ENCODE measurements at regions not wholly inside any gene's neighbourhood (a gene's known extent, or its start where the extent isn't known, plus 50 kb on each side); places are given as distances from the start of the nearest gene placed in this dataset.
A peak's percentile ranks its signal among the peaks of the same experiment; 100 is the strongest.

GRCh38 chr5:124839371-124839998, 93.0 kb upstream of the ZNF608 start:
- DNase-seq (ENCODE audit: low read depth) = no peak

- DNase-seq (ENCODE audit: low read depth) = peak; percentile 56
Measured at GRCh38 chr5:124841829-124842712, 95.6 kb upstream of the ZNF608 start.

- DNase-seq (ENCODE audit: low read depth) = no peak
Measured at GRCh38 chr5:124842725-124843595, 96.5 kb upstream of the ZNF608 start.

DNA sequence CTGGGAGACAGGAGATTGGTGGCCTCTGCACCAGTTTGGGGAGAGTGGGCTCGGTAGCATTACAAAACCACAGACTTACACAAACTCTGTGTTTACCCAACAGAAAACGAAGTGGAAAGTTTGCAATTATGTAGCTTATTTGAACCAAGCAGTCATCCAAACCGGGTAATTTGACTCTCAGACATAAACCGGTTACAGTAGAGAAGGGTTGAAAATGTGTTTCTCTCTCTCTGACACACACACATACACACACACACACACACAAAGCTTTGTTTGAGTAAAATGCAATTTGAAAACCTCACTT, 97.1 kb upstream of the ZNF608 start:
- no peak for DNase-seq (ENCODE audit: low read depth)

- DNase-seq (ENCODE audit: low read depth) = no peak
Measured at GRCh38 chr5:124844371-124844920, 98.0 kb upstream of the ZNF608 start.

DNA sequence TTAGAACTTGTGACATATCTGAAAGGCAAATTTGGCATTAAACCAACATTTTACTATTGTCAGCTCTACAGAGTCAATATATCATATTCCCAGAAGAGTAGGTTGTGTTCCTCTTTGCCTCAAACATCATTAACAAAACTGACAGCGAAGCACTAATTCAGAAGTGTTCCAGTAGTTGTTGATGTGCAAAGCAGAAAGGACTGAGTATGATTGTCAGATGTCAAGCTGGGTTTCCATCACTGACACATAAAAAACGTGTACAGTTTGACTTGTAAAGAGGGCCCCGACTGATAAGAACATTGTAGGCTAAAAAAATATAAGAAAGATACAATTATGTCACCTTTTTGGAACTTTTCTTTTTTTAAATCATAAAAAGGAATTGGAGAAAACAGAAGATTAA, 101.5 kb upstream of the ZNF608 start:
- DNase-seq (ENCODE audit: low read depth) = no peak

DNA sequence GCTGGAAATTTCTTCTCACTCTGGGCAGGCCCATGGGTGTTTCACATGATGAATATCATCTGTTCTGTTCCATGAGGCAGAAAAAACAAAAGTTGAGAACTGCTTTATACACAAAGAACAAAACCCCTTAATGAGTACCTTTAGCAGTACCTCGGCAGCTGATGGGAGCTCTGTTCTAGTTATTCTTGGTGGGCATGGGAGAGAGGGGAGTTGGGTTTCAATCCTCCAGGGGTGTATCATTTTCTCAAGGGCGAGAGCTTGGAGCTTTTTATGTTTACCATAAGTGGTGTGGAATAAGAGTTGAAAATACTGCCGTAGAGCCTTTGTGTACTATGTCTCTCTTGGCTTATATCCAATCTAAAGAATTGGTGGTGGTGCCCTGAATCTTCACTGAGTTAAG, 103.3 kb upstream of the ZNF608 start:
- no peak for DNase-seq (ENCODE audit: low read depth)

- no peak for DNase-seq (ENCODE audit: low read depth)
Measured at GRCh38 chr5:124856726-124857125, 110.3 kb upstream of the ZNF608 start.

- DNase-seq (ENCODE audit: low read depth) = no peak
Measured at GRCh38 chr5:124858612-124859011, 112.2 kb upstream of the ZNF608 start.

DNA sequence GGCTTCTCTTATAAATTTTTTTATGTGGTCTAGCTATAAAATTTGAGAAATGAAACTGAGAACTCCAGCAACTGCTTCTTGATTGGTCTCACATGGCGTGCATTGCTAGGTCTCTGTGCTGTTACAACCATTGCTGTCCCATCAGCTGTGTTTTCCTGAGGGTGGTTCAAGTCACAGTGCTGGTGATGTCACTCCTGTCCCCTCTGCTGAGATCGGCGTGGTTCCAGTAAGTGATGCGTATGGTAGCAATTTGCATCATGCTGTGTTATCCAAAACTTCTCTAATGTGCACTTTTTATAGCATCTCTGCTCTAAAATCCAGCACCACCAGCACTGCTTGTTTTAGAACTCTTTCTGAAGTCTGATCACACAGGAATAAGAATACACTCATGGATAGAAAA, 112.6 kb upstream of the ZNF608 start:
- DNase-seq (ENCODE audit: low read depth) = no peak

GRCh38 chr5:124859556-124860290, 113.3 kb upstream of the ZNF608 start:
- DNase-seq (ENCODE audit: low read depth) = no peak

GRCh38 chr5:124860291-124860655, 113.8 kb upstream of the ZNF608 start:
- DNase-seq (ENCODE audit: low read depth) = no peak

- DNase-seq (ENCODE audit: low read depth) = no peak
Measured at GRCh38 chr5:124865066-124865465, 118.6 kb upstream of the ZNF608 start.

GRCh38 chr5:124865603-124866354, 119.3 kb upstream of the ZNF608 start:
- no peak for DNase-seq (ENCODE audit: low read depth)

DNA sequence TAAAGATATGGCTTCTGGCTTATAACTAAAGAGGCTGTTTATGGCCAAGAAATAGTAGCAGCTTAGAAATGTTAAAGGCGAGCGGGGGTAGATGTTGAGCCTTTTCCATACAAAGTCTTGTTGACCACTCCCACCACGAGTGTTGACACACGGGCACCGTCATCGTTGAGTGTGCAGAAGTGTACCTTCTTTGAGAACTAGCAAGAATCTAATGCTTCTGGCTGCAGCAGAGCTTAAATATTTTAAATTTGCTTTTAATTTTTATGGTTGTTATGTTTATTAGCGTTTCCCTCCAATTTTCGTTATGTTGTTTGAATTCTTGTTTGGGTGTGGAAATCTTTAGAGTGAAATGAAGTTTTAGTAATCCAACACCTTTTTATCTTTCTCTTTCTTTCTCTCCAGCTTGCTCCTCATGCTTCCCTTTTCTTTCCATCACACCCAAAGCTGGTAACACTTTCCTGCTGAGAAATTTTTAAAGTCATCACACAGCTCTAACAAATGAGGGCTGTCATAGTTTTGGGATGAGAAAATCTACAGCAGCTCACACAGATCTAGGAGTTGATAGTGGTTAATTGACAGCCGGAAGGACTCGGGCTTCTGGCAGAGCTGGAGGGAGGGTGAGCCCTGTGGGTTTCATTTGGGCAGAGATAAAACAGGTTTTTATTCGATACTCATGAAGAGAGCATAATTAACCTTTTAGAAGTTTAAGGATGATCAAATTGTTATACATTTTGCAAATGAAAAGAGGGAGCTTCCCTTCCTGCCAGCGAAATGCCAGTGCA, 120.1 kb upstream of the ZNF608 start:
- no peak for DNase-seq (ENCODE audit: low read depth)

- no peak for DNase-seq (ENCODE audit: low read depth)
Measured at GRCh38 chr5:124867137-124867704, 120.8 kb upstream of the ZNF608 start.

DNA sequence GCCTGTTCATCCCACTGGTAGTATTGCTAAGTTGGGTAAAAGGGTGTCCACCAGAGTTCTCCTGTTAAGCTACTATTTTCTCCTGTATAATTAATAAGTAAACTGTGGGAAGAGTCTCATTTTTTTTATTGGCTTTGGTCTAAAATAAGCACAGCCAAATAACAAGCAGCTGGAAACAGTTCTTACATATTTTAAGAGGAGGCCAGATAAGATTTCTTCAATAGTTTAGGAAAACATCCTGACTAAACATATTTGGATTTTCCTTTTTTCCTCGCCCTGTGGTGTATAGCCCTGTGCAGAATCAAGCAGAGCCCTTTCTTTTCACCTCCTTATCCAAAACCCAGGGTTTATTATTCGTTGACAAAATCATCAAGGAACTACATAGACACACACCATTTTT, 122.2 kb upstream of the ZNF608 start:
- no peak for DNase-seq (ENCODE audit: low read depth)

DNA sequence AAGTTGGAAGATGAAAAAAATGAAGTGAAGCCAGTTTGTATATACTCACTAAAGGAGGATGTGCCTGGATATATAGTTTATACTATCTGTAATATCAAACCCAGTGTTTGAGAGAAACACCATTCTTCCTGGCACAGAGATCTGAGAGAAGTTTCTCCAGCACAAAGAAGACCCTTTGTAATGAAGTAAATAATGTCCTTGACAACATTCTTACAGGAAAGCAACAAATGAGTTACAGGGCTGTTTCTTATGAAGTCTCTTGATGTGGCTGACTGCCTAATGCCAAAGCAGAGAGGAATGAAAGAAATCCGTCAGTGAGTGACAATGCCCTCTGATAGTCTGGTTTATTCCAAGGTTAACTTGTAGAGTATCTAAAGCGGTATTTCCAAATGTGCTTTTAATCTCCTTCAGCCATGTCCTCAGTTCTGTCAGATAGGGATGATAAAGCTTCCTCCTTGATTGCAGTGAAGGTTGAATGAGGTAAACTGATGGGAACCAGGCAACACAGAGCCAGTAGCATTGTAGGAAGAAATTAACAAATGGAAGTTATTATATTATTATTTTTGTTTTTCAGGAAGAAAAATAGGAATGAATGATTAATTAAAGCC, 123.1 kb upstream of the ZNF608 start:
- DNase-seq (ENCODE audit: low read depth) = no peak

DNA sequence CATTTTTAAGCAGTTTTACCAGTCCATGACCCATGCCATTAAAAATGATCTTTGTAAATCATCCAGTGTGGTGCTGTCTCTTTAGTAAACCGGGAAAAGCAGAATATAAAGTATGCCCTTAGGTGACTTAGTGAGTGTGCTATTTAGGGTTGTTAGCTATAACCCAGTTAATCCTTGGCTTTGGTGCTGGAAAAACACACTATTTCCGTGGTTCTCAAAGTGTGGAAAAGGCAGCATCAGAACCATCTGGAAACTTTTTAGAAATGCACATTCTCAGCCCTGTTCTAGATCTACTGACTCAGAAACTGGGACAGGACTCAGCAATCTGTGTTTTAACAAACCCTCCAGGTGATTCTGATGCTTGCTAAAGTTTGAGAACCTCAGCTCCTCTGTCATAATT, 123.6 kb upstream of the ZNF608 start:
- no peak for DNase-seq (ENCODE audit: low read depth)

DNA sequence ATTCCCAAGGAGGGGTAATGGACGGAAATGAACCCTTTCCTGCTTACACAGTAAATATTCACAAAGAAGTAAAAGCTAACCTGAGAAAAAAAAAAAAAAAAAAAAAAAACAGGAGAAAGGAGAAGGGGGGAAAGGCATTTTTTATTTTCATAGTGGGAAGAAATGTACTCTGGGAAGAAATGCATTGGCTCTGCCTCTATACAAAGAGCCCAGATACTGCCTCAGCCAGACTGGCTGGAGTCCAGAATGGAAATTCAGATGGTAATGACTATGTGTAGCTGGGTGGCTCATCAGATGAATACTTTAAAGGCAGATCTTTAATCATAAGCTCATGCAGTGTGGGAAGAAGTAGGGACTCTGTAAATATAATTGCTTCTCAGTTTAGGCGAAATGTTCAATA, 124.9 kb upstream of the ZNF608 start:
- no peak for DNase-seq (ENCODE audit: low read depth)

All from fibroblast of the conjunctiva (primary cell).